GM10847 (cell line): ENCODE measurements at regions not wholly inside any gene's neighbourhood (a gene's known extent, or its start where the extent isn't known, plus 50 kb on each side); places are given as distances from the start of the nearest gene placed in this dataset.

ENCODE experiments used
- POLR2A ChIP-seq: IDR thresholded peaks from 2 replicates; pipeline ENCODE4 v1.6.1; 2011; ENCODE audit not compliant: insufficient read length; ENCODE audit errors: extremely low read depth

DNA sequence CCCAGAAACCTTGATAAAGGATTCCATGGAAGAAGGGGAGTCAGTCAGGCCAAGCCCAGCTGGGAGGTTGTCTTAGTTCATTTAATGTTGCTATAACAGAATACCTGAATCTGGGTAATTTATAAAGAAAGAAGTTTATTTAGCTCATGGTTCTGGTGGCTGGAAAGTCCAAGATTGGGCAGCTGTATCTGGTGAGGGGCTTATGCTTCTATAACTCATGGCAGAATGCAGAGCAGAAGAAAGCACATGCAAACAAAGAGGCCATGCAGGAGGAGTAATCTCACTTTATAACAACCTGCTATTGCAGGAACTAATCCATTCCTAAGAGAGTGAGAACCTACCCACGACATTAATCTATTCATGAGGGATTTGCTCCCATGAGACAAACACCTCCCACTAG, 54.2 kb upstream of the ANKRD1 start:
- no peak for TF ChIP-seq POLR2A

DNA sequence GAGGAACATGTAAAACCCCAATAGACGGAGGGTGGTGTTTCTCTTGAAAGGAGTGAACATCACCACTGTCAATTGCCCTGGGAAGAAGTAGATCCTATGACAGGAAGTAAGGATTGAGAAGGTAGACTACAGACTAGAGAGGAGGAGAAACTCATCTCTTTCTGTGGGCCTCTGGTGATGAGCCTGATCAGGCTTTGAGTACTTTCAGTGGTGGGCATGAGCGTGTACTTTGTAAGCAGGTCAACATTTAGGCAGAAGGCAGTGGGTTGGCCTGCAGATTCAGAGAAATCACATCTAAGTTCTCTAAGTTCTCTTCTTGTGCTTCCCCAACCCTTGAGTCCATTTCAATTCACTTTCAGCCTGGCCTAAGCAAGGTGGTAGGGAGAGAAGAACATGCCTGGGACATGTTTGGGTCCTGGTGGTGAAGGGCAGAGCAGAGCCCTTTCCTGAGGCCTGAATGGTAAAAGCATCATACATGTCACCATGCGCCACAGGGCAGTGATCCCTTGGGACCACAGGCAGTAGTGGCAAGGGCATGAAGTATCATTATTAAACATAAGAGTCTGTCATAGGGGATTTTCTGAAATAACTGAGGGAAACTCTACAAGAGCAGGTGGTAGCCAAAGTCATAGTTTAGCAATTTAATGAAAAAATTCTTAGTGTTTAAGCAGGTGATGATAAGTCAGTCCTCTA, 56.4 kb upstream of the ANKRD1 start:
- TF ChIP-seq POLR2A = no peak

DNA sequence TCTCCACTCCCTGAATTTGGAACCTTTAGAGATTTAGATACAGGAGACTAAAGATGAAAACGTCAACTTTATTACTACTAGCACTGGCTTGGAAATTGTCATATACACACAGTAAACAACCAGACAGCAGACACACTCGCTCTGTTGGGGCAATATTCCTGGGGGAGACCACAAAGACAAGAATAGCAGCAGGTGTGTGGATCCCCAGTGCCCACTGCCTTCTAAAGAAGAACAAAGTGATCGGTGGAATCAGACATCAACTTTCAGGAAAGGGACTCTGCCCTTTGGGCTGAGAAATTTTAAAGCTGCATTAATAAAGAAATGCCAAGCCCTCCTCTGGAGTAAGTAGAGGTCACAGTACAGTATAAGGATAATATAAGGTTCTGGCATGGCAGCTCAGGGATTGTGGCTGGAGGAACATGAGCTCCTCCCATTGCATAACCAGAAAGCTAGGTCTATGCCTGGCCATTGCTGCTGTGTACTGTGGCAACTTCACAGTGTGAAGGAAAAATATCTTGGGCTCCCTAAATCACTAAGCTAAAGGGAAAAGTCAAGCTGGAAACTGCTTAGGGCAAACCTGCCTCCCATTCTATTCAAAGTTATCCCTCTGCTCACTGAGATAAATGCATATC, 57.1 kb upstream of the ANKRD1 start:
- no peak for TF ChIP-seq POLR2A

DNA sequence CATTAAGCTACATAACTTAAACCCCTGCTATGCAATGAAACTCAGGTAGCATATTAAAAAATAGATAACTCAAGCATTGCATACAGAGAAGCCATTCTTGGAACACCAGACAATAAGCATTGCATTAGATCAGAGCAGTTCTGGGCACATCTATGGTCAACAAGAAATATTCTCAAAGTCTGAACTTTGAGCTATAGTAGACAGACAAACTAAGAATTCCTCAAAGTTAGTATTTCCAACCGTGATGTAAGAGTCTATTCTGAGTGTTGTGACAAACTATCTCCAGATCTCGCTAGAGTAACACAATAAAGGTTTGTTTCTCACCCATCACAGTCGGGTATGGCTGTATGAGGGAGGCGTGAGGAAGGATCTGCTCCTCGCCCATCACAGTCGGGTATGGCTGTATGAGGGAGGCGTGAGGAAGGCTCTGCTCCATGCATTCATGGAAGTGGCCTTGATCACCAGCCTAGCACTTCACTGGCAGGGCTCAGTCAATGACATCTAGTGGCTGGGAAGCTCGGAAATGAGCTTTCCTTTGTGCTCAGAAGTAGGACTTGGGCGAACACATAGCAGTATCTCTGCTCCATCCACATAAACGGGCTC, 61.6 kb upstream of the ANKRD1 start:
- no peak for TF ChIP-seq POLR2A

- TF ChIP-seq POLR2A = no peak
Measured at GRCh38 chr10:90983914-90984549, 63.1 kb upstream of the ANKRD1 start.

- no peak for TF ChIP-seq POLR2A
Measured at GRCh38 chr10:90984898-90985297, 64.0 kb upstream of the ANKRD1 start.

DNA sequence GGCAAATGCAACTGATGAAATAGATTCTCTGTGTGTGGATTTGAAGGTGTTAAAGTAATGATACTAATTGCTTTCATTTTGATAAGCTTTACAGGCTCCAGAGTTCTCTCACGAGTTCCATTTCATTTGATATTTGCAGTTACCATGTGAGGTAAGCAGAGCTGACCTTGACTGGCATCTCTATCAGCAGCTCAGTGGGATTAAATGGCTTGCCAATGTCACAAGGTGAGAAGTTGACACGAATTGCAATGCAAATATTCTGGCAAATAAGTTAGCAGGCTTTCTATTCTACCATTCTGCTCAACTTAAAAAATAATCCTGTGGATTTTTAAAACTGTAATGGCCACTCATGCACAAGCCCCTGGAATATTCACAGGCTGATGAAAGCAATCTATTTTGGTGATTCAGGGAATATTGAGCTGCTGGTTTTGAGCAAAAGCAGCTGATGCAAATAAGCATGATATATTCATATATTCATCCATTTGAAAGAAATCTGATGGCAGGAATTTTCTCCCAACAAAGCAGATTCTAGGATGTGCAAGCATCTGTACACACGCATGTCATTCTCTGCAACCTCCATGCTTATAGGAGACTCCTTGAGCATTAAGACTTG, 64.5 kb upstream of the ANKRD1 start:
- TF ChIP-seq POLR2A = no peak

DNA sequence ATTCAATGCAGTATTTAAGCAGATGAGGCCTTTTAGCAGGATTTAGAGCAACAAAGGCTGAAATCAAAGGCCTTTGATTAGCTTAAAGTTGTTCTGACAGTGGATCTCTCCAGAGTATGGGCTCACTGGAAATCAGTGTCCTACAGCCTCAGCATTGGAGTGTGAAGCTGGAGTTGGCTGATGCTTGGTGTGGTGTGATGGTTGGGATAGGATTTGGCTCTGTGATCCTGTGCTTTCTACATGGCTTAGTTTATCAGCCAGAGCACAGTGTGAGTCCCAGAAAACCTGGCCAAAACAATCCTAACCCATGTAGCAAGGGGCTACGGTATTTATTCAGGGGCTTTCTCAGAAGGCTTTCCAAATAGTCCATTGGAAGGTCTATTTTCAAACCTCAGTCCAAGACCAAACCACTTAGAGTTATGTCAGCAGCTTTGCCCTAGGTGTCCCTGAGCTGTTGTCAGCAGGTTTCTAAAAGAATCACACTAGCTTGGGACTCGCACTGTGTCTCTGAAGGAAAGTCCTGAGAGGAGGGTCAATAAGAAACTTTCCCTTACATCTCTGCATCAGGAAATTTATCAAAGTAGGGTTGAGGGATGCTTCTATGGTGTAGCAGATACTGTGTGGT, 65.4 kb upstream of the ANKRD1 start:
- TF ChIP-seq POLR2A = no peak

DNA sequence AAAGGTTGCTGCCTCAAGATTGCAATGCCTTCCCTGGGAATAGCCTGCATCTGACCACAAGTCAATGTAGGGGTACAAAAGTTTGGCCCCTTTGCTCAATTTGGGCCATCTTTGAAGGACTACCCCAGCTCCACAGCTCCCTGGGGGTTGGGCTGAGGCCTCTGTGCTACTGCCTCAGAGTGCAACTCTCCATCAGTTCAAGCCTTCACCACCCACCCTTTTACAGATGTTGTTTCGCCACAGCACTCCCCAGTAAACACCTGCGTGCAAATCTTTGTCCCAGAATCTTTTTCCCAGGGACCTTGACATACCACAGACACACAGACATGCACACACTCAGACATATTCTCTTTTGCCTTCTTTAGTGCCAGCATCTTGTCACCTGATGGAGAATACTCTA, 66.0 kb upstream of the ANKRD1 start:
- TF ChIP-seq POLR2A = no peak

DNA sequence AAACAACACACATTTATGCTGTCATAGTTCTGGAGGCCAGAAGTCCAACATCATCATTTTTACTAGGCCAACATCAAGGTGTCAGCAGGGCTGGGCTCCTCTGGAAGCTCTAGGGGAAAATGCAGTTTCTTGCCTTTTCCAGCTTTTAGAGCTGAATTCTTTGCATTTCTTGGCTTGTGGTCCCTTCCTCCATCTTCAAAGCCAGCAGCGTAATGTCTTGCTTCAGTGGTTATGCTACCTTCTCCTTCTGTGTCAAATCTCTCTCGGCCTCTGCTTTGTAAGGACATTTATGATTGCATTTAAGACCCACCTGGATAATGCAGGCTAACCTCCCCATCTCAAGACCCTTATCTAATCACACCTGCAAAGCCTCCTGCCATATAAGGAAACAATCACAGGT, 66.5 kb upstream of the ANKRD1 start:
- no peak for TF ChIP-seq POLR2A

DNA sequence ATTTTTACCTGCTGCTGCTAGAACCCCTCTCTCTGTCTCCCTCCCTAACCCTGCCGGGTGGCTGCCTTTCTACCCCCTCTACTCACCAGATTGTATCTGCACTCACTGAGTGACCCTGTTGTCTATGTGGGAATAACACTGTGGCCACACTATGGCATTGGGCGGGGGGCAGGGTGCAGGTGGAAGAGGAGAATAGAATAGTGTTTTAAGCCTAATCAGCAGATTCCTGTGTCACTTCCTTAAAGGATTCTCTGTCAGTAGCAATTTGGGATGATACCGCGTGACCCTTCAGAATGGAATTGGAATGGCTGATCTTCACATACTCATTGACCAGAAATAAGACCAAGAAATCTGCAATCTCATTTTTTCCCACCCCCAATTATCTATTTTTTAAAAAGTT, 67.1 kb upstream of the ANKRD1 start:
- no peak for TF ChIP-seq POLR2A

GRCh38 chr10:90988802-90989201, 67.9 kb upstream of the ANKRD1 start:
- TF ChIP-seq POLR2A = no peak

DNA sequence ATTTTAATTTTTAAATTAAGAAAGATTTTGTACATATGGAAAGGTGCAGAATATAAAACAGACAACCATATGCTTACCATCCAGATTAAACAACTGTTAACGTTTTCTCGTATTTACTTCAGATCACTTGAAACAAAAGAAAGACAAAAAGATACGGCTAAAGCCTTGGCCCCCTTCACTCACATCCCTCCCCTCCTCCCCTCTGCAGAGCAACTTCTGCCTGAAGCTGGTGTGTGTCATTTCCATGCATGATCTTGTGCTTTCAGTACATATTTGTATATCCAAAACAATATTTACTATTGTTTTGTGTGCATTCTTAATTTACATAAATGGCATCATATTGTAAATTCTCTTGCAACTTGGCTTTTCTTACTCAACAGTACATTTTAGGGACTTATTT, 68.5 kb upstream of the ANKRD1 start:
- TF ChIP-seq POLR2A = no peak

DNA sequence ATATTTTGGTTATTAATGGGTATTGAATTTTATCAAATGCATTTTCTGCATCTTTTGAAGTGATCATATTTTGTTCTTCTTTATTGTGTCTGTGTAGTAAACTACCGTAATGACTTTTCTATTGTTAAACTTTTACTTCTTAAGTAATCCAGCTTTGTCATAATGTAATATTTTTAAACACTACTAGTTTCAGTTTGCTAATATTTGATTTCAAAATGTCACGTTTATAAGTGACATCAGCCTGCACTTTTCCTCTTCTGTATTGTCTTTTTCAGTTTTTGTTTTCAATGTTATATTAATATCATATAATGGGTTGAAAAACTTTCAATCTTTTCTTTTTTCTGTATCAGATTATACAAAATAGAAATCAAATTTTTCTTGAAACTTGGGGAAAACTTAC, 71.6 kb upstream of the ANKRD1 start:
- no peak for TF ChIP-seq POLR2A

DNA sequence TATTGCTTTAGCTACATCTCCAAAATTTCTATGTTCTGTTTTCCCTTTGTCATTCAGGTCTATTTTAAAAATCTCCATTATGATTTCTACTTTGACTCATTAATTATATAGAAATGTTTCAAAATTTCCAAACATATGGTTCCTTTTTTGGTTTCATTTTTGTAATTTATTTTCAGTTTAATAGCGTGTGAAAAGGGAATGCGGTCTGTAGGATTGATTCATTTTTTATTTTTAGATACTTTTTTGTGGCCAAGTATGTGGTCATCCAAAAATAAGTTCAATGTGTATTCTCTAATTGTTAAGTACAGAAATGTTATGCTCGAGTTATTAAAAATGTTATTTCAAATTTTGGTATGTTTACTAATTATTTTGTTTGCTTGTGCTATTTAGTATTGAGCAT, 72.5 kb upstream of the ANKRD1 start:
- TF ChIP-seq POLR2A = no peak

DNA sequence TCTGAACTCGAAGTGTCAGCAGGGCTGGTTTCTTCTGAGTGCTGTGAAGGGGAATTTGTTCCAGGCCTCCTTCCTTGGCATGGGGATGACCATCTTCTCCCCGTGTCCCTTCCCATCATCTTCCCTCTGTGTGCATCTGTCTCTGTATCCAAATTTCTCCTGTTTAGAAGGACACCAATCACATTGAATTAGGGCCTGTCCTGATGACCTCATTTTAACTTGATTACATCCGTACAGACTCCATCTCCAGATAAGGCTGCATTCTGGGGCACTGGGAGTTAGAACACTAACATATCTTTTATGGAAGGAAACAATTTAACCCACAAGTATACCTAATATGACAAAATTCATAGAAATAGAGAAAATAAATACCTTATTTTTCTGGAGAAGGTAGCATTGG, 76.8 kb upstream of the ANKRD1 start:
- TF ChIP-seq POLR2A = no peak
